Esophagus squamous epithelium (tissue), 4 donors: ENCODE measurements at regions not wholly inside any gene's neighbourhood (a gene's known extent, or its start where the extent isn't known, plus 50 kb on each side); places are given as distances from the start of the nearest gene placed in this dataset.
"Not testable (repeated sequence)": the region's sequence is repeated elsewhere in the genome, so short reads cannot be mapped to it uniquely, and the experiment has no call there.

Experiments
- CTCF ChIP-seq, 6 experiments: fragments of 450-650 bp in 4 of 6; fragments of 200-600 bp in 2 of 6; sonication (generic) in 2 of 6; IDR thresholded peaks; one replicate each; pipeline ENCODE4 v1.5.1; 2016 to 2019; ENCODE audit warnings: antibody characterized with exemption in 6 of 6, mild to moderate bottlenecking in 4 of 6, moderate library complexity in 4 of 6
- POLR2A ChIP-seq, 4 donors: fragments of 450-650 bp; IDR thresholded peaks; one replicate each; pipeline ENCODE4 v1.6.1; 2017; ENCODE audit warnings: antibody characterized with exemption in 4 of 4, mild to moderate bottlenecking in 4 of 4, moderate library complexity in 3 of 4

- TF ChIP-seq CTCF, POLR2A (IDR thresholded peaks at IDR 0.05): not testable (repeated sequence)
Measured at GRCh38 chr9:64778667-64779066, 506.3 kb downstream of the FOXD4L5 start.
